Neural progenitor cell (in vitro differentiated cells): ENCODE measurements at regions not wholly inside any gene's neighbourhood (a gene's known extent, or its start where the extent isn't known, plus 50 kb on each side); places are given as distances from the start of the nearest gene placed in this dataset.

Source experiments
- CTCF ChIP-seq: fragments of 200-600 bp; sonication (generic); IDR thresholded peaks from 2 replicates; pipeline ENCODE4 v1.5.1; 2017; ENCODE audit warnings: antibody characterized with exemption, mild to moderate bottlenecking
- EZH2 ChIP-seq: fragments of 200-600 bp; sonication (generic); IDR thresholded peaks from 2 replicates; pipeline ENCODE4 v1.6.1; 2017; ENCODE audit warnings: antibody characterized with exemption, mild to moderate bottlenecking, moderate library complexity

GRCh38 chr13:60347174-60347573 lies 49.8 kb upstream of the TDRD3 start:
- TF ChIP-seq CTCF = no peak
- TF ChIP-seq EZH2 = no peak
